HG03045 (cell line): ENCODE measurements at regions not wholly inside any gene's neighbourhood (a gene's known extent, or its start where the extent isn't known, plus 50 kb on each side); places are given as distances from the start of the nearest gene placed in this dataset.
"Not testable (repeated sequence)": the region's sequence is repeated elsewhere in the genome, so short reads cannot be mapped to it uniquely, and the experiment has no call there.

ENCODE experiments used
- ATAC-seq: cut with Tn5 transposase; IDR thresholded peaks from one replicate; pipeline ENCODE4 v1.9.1; 2021; ENCODE audit warnings: mild to moderate bottlenecking, moderate library complexity; ENCODE audit not compliant: unreplicated experiment

DNA sequence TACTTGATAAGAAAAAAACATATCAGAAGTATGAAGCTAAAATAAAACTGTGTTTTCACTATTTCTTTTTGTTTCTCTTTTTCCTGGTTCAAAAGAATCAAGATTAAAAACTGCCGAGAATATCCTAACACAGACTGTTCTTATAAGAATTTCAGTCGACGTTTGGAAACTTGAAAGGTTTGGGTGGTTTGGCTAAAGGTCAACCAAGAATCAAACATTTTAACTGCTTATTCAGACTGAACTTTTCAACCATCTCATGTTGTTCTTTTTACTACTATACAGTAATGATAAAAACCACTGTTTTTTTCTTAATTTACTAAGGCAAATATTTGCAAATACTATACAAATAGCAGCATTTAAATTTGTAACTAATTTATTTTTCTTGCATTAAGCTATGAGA, 308.5 kb upstream of the TFPI start:
- ATAC-seq = no peak

DNA sequence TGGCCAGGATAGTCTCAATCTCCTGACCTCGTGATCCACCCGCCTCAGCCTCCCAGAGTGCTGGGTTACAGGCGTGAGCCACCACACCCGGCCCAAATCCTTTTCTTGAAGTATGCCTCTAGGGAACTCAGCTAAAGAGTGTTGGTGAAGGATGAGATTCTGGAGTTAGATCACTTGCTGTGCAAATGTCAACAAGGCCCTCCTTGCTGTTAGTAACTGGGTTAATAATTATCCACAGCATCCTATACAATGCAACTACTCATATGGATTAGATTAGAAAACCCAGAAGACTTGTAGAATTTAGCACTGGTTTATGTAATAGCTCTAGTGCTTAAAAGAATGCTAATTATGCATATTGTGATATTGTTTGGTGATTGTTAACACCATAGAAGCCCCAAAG, 310.8 kb upstream of the TFPI start:
- no peak for ATAC-seq

DNA sequence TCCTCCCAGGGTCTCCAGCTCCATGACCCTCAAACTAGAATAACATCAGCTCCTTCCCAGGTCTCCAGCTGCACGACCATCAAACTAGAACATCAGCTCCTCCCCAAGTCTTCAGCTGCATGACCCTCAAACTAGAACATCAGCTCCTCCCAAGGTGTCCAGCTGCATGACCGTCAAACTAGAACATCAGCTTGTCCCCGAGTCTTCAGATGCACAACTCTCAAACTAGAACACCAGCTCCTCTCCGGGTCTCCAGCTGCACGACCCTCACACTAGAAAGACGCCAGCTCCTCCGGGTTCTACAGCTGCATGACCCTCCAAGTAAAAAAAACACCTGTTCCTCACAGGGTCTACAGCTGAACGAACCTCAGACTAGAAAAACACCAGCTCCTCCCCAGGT, 312.9 kb upstream of the TFPI start:
- ATAC-seq = no peak

DNA sequence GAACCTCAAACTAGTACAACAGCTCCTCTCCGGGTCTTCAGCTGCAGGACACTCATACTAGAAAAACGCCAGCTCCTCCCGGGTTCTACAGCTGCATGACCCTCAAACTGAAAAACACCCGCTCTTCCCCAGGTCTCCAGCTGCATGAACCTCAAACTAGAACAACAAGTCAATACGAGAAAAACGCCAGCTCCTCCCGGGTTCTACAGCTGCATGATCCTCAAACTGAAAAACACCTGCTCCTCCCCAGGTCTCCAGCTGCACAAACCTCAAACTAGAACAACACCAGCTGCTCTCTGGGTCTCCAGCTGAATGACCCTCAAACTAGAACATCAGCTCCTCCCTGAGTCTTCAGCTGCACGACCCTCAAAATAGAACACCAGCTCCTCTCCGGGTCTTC, 315.0 kb upstream of the TFPI start:
- ATAC-seq = no peak

DNA sequence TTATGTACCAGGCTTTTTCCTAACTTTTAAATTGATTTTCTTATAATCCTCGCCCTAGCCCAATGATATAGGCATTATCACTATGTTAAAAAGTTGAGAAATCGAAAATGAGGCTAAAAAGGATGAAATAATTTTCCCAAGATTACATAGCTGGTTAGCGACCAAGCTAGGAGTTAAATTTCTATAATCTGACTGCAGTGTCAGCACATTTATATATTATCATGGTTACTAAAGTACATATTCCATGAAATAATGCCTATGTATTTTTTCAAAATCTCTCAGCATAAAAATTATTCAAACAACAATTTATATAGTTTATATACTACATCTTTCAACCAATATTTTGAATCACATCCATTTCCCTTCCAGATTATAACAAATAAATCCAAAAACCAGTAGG, 317.3 kb upstream of the TFPI start:
- ATAC-seq = no peak

DNA sequence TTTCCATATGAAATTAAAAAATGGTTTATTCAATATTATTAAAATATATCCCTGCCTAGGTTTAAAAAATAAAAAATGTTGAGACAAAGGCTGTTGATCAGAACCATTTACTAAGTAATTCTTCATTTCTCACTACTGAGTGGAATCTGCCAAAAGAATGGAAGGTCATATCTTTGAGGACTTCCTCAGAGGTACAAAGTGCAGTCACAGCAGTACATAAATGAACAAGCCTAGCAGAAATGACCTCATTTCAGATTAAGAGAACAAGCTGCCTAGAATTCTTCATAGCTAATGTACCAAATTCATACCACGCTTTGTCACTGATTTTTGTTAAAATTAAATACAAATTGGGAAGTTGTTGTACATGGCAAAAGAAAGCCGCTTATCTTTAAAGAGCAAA, 318.9 kb upstream of the TFPI start:
- no peak for ATAC-seq

DNA sequence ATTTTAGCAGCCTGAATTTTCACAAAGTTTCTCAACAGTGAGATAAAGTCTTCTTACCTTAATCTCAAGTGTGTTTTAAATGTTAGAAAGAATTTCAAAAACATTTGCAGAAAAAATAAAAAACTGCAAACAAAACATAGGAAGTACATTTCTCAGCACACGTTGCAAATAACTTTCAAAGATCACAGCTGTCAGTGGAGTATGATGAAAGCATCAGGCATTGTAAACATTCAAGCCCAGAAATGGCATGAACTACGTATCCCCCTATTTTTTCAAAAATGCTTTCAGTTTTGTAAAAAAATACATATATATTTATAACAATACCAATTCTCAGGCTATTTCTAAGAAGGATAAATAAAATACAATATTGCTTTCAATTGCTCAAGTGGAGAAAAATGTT, 320.6 kb upstream of the TFPI start:
- no peak for ATAC-seq

DNA sequence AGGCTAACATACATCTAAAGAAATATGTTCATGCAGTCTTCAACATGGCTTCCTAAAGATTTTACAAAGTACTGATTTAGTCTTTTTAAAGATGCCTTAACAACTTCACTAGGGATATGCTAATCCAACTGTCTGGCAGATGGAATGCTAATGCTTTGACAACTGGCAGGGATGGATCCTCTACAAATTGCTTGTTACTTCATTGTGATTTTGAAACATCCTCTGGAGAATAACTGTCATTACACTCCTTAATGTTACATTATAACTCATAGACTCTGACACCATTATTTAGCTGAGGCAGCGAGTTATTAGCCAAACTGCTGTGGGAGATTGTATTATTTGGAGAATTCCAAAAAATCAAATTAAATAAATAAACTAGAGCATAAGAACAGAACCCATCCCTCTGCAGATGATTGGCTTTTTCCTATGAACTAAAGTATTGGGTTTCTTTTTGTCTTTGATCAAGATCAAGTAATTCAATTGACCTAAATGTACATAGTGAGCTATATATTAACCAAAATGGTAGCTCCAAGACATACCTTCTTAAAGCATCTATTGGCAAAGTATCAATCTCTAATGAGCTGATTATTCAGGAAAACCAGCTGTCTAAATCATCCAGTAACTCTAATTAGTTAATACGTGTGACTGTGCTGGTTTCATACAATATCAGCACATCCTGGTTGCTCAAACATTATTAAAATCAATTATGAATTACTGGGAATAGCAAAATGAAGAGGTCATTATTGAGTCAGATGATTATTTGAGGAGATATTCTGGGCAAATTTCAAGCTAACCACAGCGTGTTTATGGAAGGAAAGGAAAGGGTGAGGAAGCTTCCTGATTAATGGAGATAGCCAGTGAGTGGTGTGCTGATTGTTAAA, 321.3 kb upstream of the TFPI start:
- no peak for ATAC-seq

DNA sequence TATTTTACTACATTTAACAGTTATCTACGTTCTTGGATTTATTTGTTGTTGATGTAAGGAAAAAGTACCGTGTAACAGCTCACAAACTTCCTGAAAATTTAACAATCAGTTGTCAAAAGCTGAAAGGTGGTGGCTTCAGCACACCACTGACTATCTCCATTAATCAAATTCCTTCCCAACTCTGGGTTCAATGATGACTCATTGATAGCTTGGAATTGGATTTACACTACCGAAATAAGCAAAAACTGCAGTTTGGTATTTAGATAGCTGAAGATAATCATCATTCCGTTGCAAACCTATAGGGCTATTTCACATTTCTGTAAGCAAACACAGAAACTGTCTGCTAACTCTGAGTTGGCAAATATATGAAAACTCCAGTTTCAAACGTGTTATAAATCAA, 322.3 kb upstream of the TFPI start:
- no peak for ATAC-seq

DNA sequence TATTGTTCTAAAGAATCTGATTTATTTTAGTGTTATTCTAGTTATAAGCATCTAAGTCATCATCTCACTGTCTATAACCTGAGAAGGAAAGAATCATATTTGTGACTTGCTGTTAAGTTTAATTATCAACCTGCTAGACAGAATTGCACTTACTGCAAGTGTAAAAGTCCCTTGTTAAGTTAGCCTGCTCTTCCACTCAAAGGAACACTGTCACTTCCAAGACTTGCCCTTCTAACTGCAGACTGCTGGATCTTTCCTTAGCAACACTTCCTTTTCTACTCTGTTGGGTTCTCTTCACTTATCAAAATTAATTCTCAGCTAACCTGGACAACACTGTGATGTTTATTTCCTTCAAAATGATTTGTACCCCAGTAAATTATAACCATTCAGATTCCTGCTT, 323.2 kb upstream of the TFPI start:
- ATAC-seq = no peak

DNA sequence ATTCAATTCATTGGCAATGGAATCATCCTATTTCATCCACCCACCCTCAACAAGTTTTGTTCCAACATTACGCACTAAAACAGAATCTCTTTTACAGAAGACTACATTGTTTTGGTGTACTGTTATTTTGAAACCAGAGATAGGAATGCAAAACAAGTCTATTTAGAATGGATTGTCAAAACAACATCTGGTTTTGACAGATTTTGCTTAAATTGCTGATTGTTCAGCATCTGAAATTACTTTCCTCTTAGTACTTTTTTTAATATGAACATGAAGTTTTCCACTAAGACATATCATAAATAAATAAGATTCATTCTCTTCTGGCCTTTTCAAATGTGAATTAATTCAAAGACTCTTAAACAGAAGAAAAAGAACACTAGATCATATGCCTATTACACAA, 323.9 kb upstream of the TFPI start:
- no peak for ATAC-seq

DNA sequence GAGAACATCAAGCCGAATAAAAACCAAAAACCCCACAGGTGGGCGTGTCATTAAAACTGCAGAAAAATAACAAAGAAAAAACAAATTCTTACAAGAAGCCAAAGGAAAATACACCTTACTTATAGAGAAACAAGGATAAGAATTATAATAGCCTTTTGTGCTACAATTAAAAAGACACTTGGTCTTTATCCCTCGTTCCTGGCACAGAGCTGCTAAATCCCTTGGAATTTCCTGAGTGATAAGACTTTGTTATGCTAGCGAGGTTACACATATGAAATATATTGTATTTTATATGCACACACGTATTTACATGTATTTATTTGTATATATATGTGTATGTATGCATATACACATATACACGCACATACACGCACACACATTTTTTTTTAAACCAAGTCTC, 325.3 kb upstream of the TFPI start:
- no peak for ATAC-seq

DNA sequence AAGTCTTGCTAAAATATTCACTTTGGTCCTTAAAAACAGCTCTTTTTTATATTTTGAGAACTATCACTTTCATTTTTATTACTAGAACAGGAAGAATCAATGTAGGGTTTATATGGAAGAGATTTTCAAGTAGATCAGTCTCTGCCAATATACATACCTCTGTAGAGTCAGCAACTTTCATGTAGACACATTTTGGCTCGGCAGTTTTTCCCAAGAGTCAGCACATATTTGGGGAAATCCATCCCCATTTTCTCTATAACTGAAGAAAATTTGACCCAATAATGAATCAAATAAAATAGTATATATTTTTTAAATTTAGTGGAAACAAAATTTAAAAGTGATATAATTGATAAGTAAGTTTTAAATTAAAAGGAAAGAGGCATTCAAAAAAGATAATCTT, 329.8 kb upstream of the TFPI start:
- no peak for ATAC-seq

DNA sequence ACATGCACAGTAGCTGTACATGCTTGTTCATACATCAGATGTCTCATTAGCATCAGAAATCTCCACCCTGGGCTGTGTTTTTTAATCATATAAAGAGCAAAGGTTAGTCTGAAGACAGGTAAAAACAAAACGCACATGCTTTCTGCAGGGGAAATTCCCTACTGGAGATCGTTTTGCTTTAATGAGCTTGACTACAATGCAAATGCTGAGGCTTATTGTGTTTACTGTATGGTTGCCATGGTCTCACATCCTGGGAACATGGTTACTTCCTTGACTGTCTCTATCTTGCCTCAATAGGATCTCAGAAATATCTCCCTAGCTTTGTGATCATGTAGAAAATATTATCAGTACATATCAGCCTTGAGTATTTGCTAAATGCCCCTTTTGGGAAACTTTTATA, 336.5 kb upstream of the TFPI start:
- ATAC-seq = no peak

DNA sequence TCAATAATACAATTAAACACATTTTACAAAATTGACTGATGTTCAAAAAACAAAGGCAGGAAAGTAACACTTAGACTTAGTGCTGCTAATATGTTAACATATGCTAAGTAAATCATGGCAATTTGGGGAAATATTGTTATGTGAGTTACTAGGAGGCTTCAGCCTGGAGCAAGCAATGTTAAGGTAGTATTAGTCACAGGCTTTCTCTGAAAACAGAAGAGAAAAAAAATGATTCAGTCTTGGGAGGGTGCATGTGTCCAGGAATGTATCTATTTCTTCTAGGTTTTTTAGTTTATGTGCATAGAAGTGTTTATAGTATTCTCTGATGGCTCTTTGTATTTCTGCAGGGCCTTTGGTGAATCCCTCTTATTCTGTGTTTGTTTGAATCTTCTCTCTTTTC, 345.8 kb upstream of the TFPI start:
- ATAC-seq = no peak

DNA sequence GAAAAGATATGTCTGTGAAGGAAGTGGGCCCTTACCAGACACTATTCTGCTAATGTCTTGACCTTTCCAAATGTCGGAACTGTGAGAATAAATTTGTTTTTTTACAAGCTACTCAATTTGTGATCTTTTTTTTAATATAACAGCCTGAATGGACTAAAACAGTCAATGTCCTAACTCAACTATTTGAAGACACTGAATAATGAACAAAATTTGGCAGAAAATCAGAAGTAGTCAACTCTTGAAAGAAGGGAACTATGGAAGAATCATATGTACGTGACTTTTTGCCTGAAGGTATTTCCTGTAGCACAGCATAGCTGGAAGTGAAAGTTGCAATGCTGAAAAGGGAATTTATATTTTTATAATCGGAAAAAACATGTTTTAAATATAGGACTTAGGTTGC, 351.8 kb upstream of the TFPI start:
- no peak for ATAC-seq

DNA sequence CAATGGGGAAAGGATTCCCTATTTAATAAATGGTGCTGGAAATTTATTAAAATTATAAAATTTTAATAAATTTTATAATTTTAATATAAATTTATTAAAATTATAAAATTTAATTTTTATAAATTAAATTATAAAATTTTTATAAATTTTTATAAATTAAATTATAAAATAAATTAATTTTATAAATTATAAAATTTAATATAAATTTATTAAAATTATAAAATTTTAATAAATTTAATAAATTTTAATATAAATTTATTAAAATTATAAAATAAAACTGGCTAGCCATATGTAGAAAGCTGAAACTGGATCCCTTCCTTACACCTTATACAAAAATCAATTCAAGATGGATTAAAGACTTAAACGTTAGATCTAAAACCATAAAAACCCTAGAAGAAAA, 356.7 kb upstream of the TFPI start:
- ATAC-seq = not testable (repeated sequence)

DNA sequence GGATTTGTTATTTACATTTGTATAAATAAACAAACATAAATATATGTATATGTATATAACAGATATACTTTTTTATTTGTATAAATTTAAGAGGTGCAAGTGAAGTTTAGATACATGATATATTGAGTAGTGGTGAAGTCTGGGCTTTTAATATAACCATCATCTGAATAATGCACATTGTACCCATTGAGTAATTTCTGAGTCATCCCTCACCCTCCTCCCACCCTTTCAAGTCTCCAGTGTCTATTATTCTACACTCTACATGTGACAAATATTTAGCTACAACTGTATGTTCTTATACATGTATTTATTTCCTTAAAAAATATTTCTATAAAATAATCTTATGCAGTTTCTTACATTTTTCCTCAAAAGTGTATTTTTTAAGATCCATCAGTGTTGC, 358.7 kb upstream of the TFPI start:
- ATAC-seq = no peak

DNA sequence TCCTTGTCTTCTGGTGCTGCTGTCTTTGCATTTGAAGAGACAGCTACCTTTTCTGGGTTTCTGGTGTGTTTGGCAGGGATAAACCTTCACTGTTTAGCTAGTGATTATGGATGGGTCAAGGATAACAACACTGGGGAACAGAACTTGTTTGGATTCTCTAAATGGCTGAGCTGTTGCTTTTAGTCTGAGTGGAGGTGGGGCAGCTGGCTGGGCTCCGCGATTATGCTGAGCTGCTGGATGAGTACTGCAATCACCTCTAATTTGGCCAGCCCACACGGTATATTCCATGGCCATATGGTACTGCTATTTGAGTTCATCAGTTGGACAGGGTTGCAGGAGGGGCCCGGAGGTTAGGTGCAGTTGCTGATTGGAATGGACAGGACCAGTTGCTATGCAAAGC, 361.6 kb upstream of the TFPI start:
- no peak for ATAC-seq

DNA sequence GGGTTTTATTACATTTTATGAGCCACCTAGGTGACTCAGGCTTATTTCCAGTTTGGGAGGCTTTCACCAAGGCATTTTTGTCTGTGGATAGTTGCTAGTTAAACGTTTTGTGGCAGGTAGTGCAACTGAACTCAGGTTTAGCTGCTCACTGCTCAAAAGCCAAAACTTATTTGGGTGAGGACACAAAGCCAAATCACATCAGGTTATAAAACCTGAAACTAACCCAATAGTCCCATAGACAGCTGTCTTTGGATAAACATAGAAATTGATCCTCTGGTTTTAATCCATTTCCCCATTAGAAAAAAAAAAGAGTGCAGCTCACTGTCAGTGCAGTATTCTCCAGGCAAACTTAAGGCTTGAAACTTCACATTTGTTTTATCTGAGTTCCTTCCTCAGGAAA, 362.6 kb upstream of the TFPI start:
- ATAC-seq = no peak

DNA sequence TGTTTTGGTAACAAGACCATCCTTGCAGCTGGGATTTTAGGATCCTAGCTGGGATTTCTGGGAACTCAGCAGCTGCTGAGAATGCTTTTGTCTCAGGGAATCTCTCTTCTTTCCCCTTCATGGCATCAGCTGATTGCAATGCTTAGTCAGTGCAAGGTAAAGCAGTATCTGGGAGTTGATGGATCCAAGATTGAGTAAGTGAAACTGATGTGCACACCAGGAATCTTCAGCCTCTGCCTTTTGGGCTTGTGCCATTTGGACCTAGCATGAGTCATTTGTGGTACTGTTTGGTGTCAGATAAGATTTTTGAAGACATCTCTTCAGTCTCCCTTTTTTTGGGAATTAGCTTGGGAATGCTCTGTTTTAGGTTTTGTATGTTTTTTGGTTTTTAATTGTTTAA, 363.3 kb upstream of the TFPI start:
- ATAC-seq = no peak

DNA sequence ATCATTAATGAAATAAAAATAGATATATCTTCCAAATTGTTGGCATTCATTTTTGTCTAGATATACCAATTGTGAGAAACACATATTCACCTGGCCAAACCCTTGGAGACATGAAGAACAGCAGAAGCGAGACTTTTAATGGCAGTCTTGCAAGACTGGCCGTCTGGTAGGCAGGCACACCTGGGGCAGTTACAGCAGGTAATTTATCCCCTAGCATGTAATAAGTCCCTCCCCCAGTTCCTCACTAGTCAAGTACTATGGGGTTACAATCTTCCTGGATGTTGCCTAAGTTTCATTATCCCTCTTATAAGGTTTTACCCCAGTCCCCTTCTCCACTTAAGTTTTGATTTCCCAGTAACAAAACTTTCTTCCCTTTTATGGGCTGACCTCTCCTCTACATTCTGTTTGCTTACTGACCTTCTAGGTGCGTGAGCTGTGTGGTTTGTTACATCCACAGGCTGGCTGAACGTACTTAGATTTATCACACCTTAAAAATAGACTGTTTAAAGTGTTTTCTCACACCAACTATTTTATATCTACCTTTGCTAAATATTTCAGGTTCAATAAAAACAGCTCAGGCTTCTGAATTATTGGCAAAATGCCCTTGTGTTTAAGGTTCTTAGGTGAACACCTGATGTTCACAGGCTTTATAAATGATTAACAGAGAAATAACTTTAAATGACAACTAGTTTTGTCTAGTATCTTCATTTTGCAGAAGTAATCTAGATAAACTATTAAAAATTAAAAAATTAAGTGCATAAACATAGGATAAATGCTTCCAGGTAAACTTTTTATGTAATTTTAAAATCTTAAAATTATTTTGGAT, 365.0 kb upstream of the TFPI start:
- no peak for ATAC-seq
